Iris pigment epithelial cell (primary cell): ENCODE measurements at regions not wholly inside any gene's neighbourhood (a gene's known extent, or its start where the extent isn't known, plus 50 kb on each side); places are given as distances from the start of the nearest gene placed in this dataset.
A peak's percentile ranks its signal among the peaks of the same experiment; 100 is the strongest.

Experiments used
- DNase-seq: peaks from one replicate; pipeline ENCODE4 v3.0.0-alpha.2; 2011; ENCODE audit warnings: low read depth

DNA sequence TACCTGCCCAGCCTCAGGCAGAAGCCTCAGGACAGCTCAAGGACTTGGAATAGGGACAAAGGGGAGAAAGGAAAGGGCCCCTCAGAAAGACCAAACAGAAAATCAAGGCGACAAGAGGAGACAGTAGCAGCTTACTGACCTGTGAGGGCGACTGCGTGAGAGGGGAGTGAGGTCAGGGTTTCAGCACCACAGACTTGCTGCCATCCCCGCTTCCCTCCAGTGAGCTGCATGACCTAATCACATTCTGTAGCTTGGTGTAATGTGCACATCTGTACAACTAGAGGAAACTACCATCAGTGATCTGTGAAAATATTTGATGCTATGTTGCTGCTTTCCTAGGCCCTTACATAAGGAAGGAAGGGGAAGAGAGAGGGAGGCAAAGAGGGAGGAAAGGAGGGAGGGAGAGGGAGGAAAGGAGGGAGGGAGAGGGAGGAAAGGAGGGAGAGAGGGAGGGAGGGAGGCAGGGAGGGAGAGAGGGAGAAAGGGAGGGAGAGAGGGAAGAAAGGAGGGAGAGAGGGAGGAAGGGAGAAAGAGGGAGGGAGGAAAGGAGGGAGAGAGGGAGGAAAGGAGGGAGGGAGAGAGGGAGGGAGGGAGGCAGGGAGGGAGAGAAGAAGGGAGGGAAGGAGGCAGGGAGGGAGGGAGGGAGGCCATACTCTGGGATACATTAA lies 404.9 kb upstream of the CDH5 start:
- DNase-seq: no peak

DNA sequence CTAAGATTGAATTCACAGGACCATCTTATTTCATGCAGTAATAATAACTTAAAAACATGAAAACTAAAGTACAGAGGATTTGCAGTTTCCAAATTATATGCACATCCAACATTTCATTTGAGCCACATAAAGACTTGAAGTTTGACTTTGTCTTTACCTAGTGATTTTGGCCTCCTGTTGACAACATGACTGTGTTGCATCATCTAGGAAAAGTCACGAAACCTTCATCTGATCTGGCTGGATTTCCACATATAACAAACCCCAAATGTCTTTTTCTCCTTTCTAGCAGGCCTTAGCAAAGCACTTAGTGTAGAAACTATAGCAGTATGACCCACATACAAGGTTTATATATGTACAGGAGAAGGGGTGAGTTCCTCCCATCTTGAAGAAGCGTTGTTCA lies 406.5 kb upstream of the CDH5 start:
- DNase-seq: no peak

DNA sequence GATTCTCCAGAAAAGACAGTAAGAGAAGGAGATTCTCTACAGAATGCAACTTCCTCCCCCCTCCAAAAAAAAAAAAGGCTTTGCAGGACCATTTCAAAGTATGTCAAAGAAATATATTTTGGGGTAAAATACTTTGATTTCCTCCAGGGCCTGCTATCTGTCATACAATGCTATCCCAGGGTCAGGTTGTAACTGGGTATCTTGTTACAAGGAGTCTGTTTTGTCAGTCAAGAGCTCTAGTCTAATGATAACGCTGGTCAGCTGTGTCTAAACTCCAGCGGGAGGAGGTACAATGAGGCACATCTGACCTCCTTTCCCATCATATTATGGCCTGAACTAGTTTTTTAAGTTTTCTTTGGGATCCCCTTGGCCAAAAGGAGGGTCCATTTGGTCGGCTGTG lies 408.4 kb upstream of the CDH5 start:
- no peak for DNase-seq

DNA sequence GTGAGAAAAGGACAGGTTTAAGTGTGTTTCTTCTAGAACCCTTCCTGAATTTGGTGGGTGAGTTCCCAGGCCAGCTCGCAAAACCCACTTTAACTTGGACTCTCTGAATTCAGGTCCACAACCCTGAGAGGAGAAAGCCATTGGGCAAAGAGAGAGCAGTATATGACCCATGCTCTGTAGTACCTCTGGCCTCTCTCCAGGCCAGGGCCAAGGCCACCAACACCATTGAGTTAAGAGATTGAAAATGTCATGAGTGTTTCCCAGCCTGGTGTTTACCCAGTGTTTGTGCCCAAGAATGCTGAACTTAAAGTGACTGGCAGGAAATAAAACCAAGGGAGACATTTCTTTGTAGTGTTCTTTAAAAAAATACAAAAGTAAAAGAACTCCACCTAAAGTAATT lies 410.4 kb upstream of the CDH5 start:
- DNase-seq: no peak

DNA sequence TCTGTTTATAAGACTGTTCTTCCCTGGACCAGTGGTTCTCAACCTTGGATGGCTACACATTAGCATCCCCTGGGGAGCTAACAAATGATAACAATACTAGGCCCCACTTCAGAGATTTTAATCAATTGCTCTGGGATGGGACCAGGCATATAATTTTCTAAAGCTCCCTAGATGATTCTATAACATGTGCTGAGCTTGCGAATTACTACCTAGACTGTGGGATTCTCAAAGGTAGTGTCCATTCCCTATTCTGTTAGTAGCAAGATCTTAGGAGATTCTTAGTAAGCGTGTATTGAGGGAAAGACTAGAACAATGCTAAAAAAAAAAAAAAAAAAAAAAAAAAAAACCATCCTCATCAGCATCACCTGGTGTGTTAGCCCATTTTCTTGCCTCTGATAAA lies 412.0 kb upstream of the CDH5 start:
- no peak for DNase-seq

DNA sequence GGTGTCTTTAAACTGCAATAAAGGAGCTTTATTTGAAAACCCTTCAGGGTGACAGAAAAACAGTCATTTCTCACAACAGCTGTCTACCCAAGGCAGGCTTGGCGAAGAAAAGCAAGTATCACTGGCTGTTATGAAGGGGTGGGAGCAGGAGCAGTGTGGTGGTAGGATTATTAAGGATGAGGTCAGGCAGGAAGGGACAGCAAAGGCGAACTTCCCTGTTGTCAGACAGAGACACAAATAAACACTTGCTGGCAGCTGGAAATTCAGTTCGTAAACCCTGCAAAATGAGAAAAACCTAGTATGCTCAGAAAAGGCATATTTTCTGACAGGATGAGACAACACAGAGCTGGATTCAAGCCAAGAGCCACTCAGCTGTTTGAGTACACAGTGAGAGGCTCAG lies 416.3 kb upstream of the CDH5 start:
- peak; percentile 24 for DNase-seq

DNA sequence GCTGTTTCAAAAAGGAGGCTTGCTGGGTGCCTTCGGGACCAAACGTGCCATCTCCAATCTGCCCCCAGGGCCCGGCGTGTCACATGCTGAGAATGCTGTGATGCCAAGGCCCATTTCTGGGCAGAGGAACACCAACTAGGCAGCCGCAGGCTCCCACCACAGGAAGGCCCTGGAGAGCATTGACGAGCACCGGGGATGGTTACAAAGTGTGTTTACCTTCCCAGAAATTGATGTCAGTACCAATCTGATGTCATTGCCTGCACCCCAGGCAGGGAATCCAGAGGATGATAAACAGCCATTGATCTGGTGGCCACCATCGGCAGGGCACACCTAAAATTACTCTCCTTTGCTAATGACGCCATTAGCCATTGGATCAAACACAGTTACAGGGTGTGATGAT lies 418.1 kb upstream of the CDH5 start:
- DNase-seq: no peak

DNA sequence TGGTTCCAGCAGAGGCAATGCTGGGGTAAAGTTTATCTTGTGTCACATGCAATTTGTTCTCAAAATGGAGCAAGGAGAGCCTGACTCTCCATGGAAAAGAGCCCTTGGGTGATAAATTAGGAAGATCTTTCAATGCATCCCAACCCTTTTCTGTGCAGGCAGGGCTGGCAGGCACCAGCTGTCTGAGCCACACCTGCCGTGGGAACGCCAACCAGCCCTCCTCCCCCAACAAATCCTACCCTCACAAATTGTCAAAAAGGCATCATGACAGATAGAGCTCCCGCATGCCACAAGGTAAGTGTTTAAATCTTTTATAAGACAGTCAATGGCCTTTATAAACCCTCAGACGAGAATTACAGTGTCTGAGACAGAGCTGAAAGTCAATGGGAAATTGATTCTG lies 418.5 kb upstream of the CDH5 start:
- no peak for DNase-seq

DNA sequence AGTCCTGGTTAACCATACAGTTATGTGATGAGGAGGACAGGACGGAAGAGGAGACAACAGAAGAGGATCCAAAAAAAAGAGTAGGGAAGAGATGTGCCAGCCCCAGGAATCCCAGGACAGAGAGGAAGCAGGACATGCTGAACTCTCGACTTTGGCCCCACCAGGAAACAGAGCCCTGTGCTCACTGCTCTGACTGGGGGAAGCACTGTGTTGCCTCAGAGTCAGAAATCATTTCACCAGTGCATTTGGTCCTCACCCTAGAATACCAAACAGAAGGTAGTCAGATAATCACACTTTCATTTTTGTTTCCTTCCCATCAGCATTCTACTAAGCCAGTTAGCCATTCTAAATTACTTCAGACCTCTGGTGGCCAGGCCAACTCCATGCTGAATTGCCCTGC lies 421.0 kb upstream of the CDH5 start:
- no peak for DNase-seq

DNA sequence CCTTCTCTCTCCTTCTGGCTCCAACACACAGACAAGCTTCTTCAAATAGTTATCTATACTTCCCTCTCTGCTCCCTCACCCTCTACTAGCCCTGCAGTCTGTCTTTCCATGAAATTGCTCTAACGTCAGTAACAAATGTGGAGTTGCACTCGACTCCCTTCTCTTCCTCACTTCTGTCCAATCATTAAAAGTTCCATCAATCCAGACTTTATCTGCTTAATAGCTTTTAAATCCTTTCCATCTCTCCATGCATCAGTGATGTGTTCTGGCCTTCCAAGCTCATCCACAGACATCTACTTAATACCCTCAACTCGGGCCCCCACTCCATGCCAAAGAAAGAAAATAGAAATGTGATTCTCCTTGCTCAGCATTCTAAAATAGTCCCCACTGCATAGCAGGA lies 422.1 kb upstream of the CDH5 start:
- DNase-seq: no peak

DNA sequence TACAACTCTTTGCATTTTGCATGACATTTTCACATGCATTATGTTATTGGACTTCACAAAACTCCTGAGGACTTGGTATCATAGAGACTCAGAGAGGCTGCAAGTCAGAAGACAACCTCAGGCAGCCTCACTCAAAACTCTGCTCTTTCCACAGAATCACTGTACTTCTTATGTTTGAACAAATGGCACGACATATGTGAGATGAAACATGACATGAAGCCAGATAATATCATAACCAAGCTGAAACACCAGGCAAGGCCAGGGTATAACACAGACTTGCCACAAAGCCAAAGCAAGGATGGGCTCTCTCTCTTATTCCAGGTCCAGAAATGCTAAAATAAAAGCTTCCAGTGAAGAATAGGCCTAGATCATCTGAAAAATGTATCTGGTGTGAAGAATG lies 425.8 kb upstream of the CDH5 start:
- DNase-seq: no peak

DNA sequence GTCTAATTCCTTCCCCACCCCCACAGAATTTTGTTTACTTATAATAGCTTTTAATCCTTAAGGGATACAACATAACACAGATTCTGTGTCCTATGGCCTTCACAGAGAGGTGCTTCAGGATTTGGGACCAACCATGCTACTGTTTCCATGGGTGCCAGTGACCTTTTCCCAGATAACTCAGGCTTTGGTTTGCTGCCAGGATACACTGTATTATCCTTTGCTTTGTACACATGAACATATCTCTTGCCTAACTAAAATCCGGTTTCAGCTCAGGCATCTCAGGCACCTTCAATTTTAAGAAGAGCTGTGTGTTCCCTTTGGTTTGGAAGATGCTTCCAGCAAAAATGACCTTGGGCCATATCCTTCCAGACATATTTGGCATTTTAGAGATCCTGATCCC lies 428.4 kb upstream of the CDH5 start:
- DNase-seq: no peak

DNA sequence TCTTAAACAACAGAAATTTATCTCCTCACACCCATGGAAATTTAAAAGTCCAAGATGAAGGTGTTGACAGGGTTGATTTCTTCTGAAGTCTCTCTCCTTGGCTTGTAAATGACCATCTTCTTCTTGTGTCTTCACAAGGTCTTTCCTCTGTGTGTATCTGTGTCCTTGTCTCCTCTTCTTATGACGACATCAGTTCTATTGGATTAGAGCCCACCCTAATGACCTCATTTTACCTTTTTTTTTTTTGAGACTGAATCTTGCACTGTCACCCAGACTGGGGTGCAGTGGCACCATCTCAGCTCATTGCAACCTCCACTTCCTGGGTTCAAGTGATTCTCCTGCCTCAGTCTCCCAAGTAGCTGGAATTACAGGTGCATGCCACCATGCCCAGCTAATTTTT lies 429.0 kb upstream of the CDH5 start:
- DNase-seq: no peak

DNA sequence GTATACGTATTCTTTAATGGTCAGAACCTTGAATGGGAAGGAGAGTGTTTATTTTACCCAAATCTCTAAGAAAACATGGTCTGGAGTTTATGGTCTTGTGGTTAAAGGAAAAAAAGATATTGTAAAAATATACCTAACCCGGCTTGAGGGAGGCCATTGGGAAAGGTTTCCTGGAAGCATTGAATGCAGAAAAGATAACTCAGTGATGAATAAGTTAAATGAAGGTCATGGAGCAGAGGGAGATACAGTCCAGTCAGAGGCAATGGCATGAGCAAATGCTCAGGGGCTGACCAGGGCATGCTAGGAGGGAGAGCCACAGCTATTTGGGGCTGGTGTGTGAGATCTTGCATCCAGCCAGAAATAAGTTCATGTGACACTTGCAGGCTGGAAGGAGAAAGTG lies 430.4 kb upstream of the CDH5 start:
- DNase-seq: peak; percentile 11

DNA sequence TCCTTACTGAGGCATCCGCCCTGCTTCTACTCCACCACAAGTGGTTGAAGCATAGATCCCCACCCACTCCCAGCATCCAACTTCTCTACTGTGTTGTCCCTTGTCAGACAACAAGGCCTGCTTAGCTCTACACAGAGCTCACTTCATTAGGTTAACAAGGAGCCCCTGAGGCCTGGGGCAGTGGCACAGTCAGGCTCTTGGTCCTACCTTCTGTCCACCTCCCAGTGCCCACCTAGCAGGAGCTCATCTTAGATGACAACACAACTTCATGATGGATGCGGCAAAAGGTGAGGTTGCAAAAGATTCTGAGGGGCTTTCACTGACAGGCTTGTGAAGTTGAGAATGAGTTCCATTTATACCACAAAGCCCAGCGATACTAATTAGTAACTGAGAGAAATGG lies 432.0 kb upstream of the CDH5 start:
- no peak for DNase-seq

DNA sequence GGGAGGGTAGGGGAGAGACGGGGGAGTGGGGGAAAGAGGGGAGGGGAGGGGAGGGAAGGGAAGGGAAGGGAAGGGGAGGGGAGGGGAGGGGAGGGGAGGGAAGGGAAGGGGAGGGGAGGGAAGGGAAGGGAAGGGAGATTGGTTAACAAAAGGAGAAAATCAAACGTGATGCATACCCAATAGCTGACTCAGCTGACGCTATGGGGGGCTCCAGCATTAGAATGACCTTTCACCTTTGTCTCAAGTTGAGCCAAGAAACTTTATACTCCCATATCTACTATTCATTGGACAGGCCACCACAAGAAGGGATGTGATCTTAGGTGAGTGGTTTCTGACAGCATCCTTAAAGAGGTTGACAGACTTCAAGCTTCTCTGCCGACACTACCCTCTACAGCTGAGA lies 432.8 kb upstream of the CDH5 start:
- no peak for DNase-seq

DNA sequence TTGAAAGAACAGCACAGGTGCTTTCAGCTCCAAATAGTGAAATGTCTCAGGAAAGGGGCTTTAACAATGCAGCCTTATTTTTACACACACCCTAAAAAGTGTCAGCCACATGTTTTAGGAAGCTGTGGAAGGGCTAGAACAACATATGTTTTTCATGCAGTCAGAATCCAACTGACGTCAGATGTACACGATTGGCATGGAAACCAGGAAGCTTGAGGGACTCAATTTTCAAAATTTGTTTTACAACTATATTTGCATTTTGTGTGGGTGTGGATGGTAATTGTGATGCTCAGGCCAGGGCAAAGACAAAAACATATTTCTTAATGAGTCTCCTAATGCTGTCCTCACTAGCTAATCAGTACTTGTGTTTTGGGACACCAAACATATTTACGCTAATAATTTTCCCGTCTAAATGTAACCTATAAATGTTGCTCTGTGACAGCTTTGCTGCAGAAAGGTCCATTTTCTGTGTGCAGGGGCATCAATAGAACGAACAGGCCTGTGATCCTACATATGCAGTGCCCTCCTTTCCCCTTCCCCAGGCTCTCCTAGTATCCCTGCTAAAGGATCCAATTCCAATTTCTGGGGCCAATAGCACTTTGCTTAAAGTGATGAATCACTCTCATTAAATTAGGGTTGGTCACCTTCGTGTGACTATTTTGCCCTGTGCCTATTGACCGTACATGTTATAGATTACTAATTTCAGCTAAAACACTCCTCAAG lies 434.0 kb upstream of the CDH5 start:
- DNase-seq: no peak

DNA sequence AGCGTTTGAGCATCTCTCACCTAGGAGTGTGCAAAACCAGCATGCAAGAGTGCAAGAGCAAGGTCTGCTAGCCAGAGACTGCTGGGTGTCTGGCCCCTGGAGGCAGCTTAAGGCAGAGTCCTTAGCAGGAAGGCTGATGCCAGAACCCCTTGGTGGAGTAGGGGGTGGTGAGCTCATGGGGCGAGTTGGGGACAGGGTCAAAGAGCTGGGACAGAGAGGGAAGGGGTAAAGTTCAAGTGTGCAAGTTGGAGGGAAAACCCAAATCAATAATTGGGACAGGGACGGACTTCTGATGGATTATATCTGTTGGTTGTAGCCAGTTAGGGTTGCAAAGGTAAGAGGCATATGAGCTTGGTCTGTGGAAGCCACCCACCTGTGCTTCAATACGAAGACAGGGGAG lies 443.6 kb upstream of the CDH5 start:
- no peak for DNase-seq

DNA sequence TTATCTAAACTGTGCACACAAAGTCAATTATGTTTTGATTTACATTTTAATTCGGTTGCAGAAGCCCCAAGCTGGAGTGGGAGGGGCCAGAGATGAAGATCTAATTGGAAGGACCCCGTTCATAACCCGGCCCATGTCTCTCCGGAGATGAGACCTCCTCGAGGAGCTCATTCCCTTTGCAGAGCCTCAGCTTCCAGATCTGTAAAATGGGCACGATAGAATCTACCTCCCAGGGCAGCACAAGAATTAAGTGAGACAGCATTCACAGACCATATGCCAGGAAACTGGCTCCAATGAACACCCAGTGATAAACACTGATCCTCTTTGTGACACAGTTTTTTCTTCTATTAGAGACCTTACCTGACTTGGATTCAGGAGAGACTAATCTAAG lies 446.5 kb upstream of the CDH5 start:
- no peak for DNase-seq

DNA sequence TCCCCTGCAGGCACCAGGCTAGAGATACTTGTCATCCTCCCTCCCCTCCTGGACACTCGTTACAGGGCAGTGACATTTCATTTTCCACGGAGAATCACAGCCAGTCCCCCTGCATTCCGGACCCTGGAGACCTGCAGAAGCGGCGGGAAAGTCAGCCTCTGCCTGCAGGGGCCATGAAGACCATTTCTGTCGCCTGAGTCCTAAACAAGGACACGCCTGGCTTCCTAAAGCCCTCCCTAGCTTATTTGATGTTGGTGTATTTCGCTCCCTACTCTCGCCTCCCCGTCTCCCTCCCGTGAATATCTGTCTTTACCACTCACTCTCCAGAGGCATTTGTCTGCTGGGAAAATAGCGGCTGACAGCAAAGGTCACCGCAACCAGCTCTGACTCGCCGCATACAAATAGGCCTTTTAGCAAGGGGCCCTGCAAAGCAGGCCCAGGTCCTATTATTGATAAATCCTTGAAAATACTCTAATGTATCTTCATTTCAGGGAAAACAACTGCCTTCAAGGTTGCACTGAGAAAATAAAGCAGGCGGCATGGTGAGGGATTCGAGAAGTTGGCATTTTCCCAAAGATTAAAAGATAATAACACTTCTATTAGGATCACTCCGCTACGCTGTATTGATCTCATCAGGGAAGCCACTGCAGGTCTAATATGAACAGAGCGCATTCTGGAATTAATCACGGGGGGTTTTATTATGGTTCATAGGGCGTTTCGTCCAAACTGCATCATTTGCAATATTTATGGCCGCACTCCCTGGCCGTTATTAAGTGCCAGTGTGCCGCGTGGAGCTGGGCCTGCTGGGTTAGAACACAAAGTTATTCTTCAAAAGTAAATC lies 447.1 kb upstream of the CDH5 start:
- DNase-seq: no peak

DNA sequence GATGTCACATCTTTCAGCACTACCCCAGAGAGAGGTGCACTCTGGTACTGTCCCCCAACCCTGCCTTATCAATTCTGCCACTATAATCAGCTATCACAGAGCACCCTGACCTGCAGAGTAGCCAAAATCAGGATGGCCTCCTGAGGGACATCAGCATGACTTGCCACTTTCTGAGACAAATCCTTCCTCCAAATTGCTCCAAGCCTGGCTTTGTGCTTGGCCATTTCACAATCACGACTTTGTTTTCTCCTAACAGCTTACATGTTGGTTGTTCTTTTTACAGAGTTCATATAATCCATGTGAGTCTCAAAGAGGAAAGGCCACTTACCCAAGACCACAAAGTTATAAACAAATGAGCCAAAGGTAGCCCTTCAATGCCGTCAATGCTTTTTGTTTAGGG lies 449.0 kb upstream of the CDH5 start:
- DNase-seq: peak; percentile 38

DNA sequence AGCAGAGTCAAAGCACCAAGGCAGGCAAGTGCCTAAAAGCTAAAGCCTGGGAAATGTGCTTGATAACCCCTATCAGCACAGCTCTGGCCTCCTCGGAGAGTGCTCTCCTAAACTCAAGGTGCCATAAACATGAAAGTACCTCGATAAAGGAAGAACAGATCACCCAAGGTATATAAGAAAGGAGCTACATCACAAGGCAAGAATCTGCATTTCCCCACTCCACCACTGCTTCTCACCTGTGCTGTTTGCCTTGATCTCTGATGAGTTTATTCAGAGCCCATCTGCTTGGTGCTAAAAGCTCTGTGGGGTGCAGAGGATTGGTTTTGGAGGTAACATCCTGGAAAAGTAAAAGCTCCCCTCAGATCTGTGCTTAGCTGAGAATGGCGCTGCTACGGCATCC lies 449.5 kb upstream of the CDH5 start:
- no peak for DNase-seq

DNA sequence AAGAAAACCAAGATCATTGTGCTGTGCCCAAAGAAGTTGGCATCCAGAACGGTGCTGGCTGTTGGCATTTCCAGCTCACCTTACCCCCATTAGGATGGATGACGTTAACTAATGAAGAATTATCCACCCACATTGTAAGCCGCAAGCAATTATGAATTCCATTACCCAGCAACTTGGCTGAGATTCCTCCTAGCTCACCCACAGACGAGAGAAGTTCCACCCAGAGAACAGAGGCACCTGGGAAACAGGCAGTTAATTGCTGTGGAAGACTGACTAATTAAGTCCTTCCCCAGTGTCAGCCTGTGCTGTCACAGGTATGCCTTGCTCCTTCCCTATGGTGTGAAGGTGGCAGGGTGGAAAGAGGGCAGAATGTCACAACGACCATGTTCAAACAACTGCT lies 456.2 kb upstream of the CDH5 start:
- no peak for DNase-seq
